NCI-H1092 (cell line): ENCODE measurements at regions not wholly inside any gene's neighbourhood (a gene's known extent, or its start where the extent isn't known, plus 50 kb on each side); places are given as distances from the start of the nearest gene placed in this dataset.
"Not testable (repeated sequence)": the region's sequence is repeated elsewhere in the genome, so short reads cannot be mapped to it uniquely, and the experiment has no call there.

Experiments used
- DNase-seq: peaks from one replicate; lab custom pipeline; 2025; lab: John Stamatoyannopoulos, UW

- DNase-seq: no peak
Observed at GRCh38 chr7:91690541-91691070, 189.9 kb downstream of the MTERF1 start.

DNA sequence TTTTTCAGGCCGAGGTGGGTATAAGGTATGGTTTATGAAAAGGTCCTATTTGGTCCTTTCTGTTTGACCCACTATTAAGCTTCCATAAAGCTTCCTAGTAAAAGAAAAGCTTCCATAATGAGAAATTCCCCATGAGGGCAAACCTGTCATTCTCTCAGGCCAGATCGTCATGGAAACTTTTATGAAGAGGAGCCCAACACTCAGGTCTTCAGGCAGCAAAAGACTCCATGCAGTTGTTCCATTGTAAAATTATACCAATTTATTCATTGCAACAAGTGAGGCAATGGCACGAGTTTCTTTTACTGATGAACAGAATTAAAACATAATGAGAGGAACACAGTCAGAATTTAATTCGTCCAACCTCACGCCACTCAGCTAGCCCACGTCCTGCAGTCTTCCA, 188.6 kb downstream of the MTERF1 start:
- no peak for DNase-seq

DNA sequence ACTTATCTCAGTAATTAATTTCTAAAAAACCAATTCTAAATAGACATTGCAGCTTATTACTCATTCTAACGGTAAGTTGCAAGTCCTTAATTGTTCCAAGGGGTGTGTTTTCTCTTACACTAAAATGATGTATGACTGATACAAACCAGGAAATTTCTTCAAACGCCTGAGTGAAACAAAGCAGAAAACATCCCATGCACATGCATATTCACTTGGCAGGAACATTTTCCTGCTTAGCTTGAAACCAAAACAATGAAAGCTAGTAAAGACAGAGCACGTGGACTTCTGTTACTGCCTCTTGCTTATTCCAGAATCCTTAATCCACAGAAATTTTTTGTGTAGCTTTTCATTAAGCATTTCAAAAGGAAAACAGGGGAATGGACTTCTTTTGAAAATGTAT, 187.7 kb downstream of the MTERF1 start:
- DNase-seq: no peak

DNA sequence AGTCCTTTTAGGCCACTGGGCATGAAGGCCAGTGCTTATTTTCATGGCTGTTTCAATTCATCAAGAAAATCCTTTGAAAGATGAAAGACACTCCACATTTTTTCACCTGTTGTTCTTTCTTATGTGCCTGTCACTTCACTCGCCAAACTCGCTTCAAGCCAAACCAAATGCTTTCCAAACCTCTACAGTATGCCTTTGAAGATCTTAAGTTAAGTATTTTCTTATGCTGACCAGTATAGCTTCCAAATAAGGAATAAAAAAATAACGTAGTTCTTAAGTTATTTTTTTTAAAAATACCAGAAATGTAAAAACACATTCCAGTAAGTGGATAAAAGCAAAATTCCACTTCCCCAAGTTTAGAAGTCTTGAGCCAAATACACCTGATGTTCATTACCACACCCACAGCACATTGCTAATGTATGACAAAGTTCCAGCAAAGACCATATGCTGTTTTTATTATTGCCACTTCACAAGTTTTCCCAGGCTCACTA, 186.1 kb downstream of the MTERF1 start:
- DNase-seq: no peak

- no peak for DNase-seq
Observed at GRCh38 chr7:91710881-91711280, 169.6 kb downstream of the MTERF1 start.

- DNase-seq: no peak
Observed at GRCh38 chr7:91713669-91714068, 166.8 kb downstream of the MTERF1 start.

DNA sequence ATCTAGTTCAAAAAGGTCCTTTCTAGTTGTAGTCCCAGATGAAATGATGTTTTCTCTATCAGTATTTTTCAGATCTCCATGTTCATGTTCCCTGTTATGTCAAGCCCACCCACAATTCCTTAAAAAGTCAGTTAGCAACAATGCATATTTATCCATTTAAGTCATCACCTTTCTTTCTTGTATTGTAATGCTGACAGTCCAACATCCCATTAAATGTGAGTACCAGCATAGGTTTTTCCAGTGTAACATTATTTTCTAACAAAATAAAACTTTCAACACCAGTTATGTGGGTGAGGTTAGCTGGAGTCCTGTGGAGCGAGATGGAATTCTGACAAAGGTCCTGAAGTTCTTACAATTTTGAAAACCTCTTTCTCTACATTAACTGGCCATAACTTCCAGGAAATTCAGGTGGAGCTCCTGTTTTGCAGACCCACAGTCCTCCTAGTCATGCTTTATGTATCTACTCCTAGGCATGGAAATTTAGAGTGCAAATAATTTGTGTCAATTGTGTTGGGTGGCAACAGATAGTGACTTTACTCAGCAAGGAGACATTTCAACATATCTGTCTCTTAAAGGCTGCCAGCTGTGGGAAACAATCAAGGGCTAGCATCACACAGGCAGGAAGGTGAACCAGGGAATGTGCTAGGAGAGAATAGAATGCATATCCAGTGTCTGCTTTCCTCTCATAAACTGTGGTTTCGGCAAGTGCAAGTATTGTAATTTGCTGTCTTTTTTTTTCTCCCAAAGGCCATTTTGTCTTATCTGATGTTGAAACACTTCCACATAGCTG, 162.6 kb downstream of the MTERF1 start:
- DNase-seq: no peak

DNA sequence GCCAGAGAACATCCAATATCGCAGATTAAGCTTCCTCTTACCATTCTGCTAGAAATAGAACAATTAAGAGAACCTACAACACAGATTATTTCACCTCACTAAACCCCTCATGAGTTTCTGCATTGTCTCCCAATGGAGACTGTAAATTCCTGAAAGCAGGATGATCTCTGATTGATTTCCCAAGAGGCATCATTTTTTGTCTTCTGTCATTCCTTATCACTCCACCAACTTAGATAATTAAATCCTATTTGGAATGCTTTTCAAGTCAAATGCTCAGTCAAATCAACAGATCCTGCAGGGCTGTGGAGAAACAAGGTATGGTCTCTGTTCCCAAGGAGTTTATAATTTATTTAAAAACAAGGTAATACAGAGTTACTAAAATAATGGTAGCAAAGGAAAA, 161.5 kb downstream of the MTERF1 start:
- no peak for DNase-seq

- no peak for DNase-seq
Observed at GRCh38 chr7:91720260-91720937, 160.1 kb downstream of the MTERF1 start.

GRCh38 chr7:91722831-91723230, 157.7 kb downstream of the MTERF1 start:
- no peak for DNase-seq

DNA sequence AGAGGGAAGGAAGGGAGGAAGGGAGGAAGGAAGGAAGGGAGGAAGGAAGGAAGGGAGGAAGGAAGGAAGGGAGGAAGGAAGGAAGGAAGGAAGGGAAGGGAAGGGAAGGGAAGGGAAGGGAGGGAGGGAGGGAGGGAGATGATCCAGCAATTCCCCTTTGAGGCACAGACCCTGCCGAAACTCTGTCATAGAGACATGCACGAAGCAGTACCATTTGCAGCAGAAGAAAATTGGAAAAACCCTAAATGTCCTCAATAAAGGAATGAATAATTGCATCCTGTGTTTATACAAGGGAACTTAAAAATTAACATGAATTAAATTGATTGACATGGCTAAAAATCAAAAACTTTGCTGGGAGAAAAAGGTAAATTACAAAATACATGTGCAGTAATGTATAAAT, 151.5 kb downstream of the MTERF1 start:
- DNase-seq: not testable (repeated sequence)

DNA sequence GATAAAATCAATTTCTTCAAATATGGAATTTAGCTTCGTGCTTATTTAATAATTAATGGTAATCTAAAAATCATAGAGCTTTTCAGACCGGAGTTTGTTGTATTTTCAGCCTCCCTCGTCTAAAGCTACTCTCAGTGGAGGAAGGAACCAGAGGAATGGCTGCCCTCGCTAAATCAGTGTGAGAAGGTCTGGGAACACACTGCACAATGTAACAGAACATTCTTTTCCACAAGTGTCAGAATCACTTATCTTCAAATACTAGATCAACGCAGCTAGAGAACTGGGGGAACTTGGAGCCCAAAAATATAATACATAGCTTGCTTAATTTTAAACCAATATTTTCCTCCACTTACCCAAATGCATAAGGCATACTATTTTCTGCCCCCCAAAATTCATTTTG, 148.5 kb downstream of the MTERF1 start:
- no peak for DNase-seq

- no peak for DNase-seq
Observed at GRCh38 chr7:91749418-91749817, 131.1 kb downstream of the MTERF1 start.

GRCh38 chr7:91750091-91750490, 130.4 kb downstream of the MTERF1 start:
- no peak for DNase-seq

GRCh38 chr7:91752102-91752501, 128.4 kb downstream of the MTERF1 start:
- no peak for DNase-seq

- not testable (repeated sequence) for DNase-seq
Observed at GRCh38 chr7:91754280-91754679, 126.2 kb downstream of the MTERF1 start.

DNA sequence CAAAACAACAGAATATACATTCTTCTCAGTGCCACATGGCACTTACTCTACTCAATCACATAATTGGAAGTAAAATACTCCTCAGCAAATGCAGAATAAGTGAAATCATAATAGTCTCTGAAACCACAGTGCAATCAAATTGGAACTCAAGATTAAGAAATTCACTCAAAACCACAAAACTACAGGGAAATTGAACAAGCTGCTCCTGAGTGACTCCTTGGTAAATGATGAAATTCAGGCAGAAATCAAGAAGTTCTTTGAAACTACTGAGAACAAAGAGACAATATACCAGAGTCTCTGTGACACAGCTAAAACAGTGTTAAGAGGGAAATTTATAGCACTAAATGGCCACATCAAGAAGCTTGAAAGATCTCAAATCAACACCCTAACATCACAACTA, 125.4 kb downstream of the MTERF1 start:
- not testable (repeated sequence) for DNase-seq

GRCh38 chr7:91759205-91759863, 121.2 kb downstream of the MTERF1 start:
- no peak for DNase-seq

DNA sequence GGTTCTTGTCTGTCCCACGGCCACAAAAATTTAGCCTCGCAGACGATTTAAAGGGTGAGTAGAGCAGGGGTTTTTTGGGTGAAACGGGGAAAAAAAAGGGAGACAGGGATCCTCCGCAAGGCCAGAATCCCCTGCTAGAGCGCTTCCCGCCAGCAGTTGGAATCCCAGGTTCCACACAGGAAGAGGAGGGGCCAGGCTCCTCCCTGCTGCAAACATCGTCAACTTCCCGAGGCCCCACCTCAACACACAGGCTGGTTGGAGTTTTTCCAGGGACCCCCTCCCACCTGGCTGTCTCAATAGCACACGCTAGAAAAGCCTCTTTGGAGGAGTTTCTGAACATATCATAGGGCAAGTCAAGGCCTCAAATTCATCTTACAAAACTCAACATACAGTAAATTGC, 112.7 kb downstream of the MTERF1 start:
- DNase-seq: no peak

GRCh38 chr7:91771394-91771793, 109.1 kb downstream of the MTERF1 start:
- no peak for DNase-seq

DNA sequence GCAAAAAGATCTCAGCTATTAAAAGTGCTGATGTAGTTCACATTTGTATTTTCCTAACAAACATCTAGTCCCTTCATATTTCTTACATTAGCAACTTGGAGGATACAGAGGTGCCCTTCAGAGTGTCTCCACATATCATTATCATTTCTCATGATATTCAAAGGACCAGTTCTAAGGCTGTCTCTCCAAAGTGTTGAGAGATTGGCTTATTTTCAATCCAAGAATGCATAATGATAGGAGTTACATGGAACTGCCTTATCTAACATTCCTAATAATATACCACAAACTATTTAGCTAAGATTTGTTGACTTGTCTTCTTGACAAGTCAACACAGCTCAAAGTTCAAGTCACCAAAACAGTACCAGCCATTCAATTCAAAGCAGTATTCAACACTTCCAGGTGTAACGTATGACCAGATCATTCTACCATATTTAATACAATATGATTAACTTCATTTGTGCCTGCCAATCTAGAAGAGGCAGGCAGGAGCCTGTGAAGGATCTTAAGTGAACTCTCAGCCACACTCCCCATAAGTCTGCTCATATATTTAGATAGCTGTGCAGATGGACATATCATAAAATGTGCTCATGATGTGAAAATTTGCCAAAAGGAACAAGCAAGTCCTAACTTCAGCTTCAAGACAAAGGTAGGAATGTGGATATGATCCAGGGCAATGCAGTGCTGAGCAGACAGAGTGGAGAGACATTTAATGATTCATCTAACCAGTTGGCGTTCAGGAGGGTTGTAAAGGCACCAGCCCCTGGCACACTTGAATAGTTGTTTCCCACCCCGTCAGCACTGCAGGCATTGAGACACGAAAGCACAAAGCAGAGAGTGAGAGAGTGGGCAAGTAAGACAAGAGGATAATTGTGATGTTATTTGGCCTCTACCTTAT, 108.3 kb downstream of the MTERF1 start:
- no peak for DNase-seq

- DNase-seq: no peak
Observed at GRCh38 chr7:91776171-91776570, 104.3 kb downstream of the MTERF1 start.
